Activated CD4-positive, alpha-beta T cell treated with anti-CD3 and anti-CD28 coated beads, Interleukin-2, amount 50 U/mL, for 24 hours (primary cell): ENCODE measurements at regions not wholly inside any gene's neighbourhood (a gene's known extent, or its start where the extent isn't known, plus 50 kb on each side); places are given as distances from the start of the nearest gene placed in this dataset.
"Not testable (repeated sequence)": the region's sequence is repeated elsewhere in the genome, so short reads cannot be mapped to it uniquely, and the experiment has no call there.

ENCODE experiments used
- DNase-seq, 2 donors: peaks; one replicate each; pipeline ENCODE4 v3.0.0-alpha.2; 2020; ENCODE audit warnings: low read depth in 1 of 2, low spot score in 1 of 2

- no peak for DNase-seq
These were observed 136.1 kb upstream of the LIPC start for GRCh38 chr15:58295637-58296215.

- no peak for DNase-seq
These were observed 135.5 kb upstream of the LIPC start for GRCh38 chr15:58296276-58296675.

- no peak for DNase-seq
These were observed 134.2 kb upstream of the LIPC start for GRCh38 chr15:58297639-58298038.

- no peak for DNase-seq
These were observed 132.6 kb upstream of the LIPC start for GRCh38 chr15:58298879-58299850.

- DNase-seq = no peak
These were observed 129.0 kb upstream of the LIPC start for GRCh38 chr15:58302832-58303231.

- no peak for DNase-seq
These were observed 128.6 kb upstream of the LIPC start for GRCh38 chr15:58303236-58303635.

- no peak for DNase-seq
These were observed 125.0 kb upstream of the LIPC start for GRCh38 chr15:58306591-58307312.

GRCh38 chr15:58307313-58307961 is 124.4 kb upstream of the LIPC start:
- DNase-seq = no peak

- no peak for DNase-seq
These were observed 122.9 kb upstream of the LIPC start for GRCh38 chr15:58308742-58309355.

GRCh38 chr15:58309963-58310928 is 121.5 kb upstream of the LIPC start:
- DNase-seq = no peak

GRCh38 chr15:58311556-58311955 is 120.2 kb upstream of the LIPC start:
- DNase-seq = no peak

- DNase-seq = no peak
These were observed 119.8 kb upstream of the LIPC start for GRCh38 chr15:58312031-58312430.

- DNase-seq = no peak
These were observed 118.5 kb upstream of the LIPC start for GRCh38 chr15:58313304-58313703.

- DNase-seq = no peak
These were observed 117.8 kb upstream of the LIPC start for GRCh38 chr15:58313810-58314592.

GRCh38 chr15:58314593-58315216 is 117.1 kb upstream of the LIPC start:
- DNase-seq = no peak

GRCh38 chr15:58318517-58318916 is 113.3 kb upstream of the LIPC start:
- DNase-seq = no peak

- no peak for DNase-seq
These were observed 110.8 kb upstream of the LIPC start for GRCh38 chr15:58321034-58321433.

- no peak for DNase-seq
These were observed 109.5 kb upstream of the LIPC start for GRCh38 chr15:58322253-58322652.

GRCh38 chr15:58323321-58323720 is 108.5 kb upstream of the LIPC start:
- not testable (repeated sequence) for DNase-seq
